H1 (cell line): ENCODE measurements at regions not wholly inside any gene's neighbourhood (a gene's known extent, or its start where the extent isn't known, plus 50 kb on each side); places are given as distances from the start of the nearest gene placed in this dataset.

Source experiments
- CTCF ChIA-PET: fragments of 300-600 bp; sonication (Branson Sonifier 250); formaldehyde crosslinking; loops from one replicate; lab custom pipeline; 2021; ENCODE audit not compliant: partially characterized antibody; lab: Charles Lee
- POLR2A ChIA-PET: fragments of 300-600 bp; sonication (Branson Sonifier 250); formaldehyde crosslinking; loops from one replicate; lab custom pipeline; 2021; ENCODE audit warnings: inconsistent platforms; ENCODE audit not compliant: partially characterized antibody; lab: Charles Lee
- DNase-seq, 2 experiments: peaks; one replicate each; pipeline versions ENCODE4 v3.0.0 to v3.0.0-alpha.2; 2010 to 2022; ENCODE audit warnings: low spot score in 2 of 2, low read depth in 1 of 2, mixed read lengths in 1 of 2
- FAIRE-seq: peaks from 2 replicates; lab custom pipeline; 2011; peaks lifted over from hg19 to GRCh38; lab: Jason Lieb, UNC
- H2AFZ ChIP-seq: 2 replicates; pipeline ENCODE4 v1.8.1; 2012; ENCODE audit warnings: low read length, inconsistent platforms
- H2AK5ac ChIP-seq: 2 replicates; pipeline ENCODE4 v1.6.1; 2013; ENCODE audit warnings: low read depth, low read length
- H2BK120ac ChIP-seq: replicated peaks from 2 replicates; pipeline ENCODE3; 2013; ENCODE audit warnings: low read depth, low read length, inconsistent platforms
- H2BK12ac ChIP-seq: 2 replicates; pipeline ENCODE4 v1.6.1; 2013; ENCODE audit warnings: low read depth, low read length
- H2BK15ac ChIP-seq: 2 replicates; pipeline ENCODE4 v1.6.1; 2013; ENCODE audit warnings: low read length
- H2BK20ac ChIP-seq: 2 replicates; pipeline ENCODE4 v1.6.1; 2013; ENCODE audit warnings: low read length
- H2BK5ac ChIP-seq: 2 replicates; pipeline ENCODE4 v1.6.1; 2013; ENCODE audit warnings: low read depth, low read length
- H3K14ac ChIP-seq: 2 replicates; pipeline ENCODE4 v1.6.1; 2013; ENCODE audit warnings: inconsistent platforms; ENCODE audit not compliant: insufficient read length
- H3K18ac ChIP-seq: 2 replicates; pipeline ENCODE4 v1.6.1; 2013; ENCODE audit warnings: low read length; ENCODE audit errors: extremely low read depth
- H3K23ac ChIP-seq: 2 replicates; pipeline ENCODE4 v1.6.1; 2013; ENCODE audit warnings: inconsistent platforms; ENCODE audit not compliant: insufficient read length
- H3K23me2 ChIP-seq: 2 replicates; pipeline ENCODE4 v1.6.1; 2013; ENCODE audit warnings: low read depth, low read length
- H3K27ac ChIP-seq: 2 replicates; pipeline ENCODE4 v1.6.1; 2011; ENCODE audit warnings: low read depth, low read length, inconsistent platforms
- H3K27me3 ChIP-seq, 4 experiments: replicated peaks in 1 of 4; 1 replicate in 1 of 4; 2 replicates in 3 of 4; pipeline versions ENCODE4 v1.6.1 to v1.8.1; 2011 to 2013; ENCODE audit warnings: low read length in 3 of 4, mild to moderate bottlenecking in 3 of 4, inconsistent platforms in 2 of 4, mixed read lengths in 2 of 4, moderate library complexity in 1 of 4; ENCODE audit not compliant: control insufficient read depth in 3 of 4, insufficient read depth in 3 of 4; ENCODE audit errors: extremely low read depth in 1 of 4
- H3K36me3 ChIP-seq, 4 experiments: 2 replicates each; pipeline versions ENCODE4 v1.6.1 to v1.8.1; 2011 to 2013; ENCODE audit warnings: mild to moderate bottlenecking in 4 of 4, low read length in 3 of 4, moderate library complexity in 2 of 4, control low read depth in 1 of 4, inconsistent platforms in 1 of 4; ENCODE audit not compliant: insufficient read depth in 4 of 4, control insufficient read depth in 2 of 4
- H3K4ac ChIP-seq: replicated peaks from 2 replicates; pipeline ENCODE3; 2013; ENCODE audit warnings: low read length, low read depth, mixed read lengths, inconsistent platforms; ENCODE audit not compliant: insufficient read length
- H3K4me1 ChIP-seq, 4 experiments: replicated peaks in 1 of 4; 1 replicate in 1 of 4; 2 replicates in 3 of 4; pipeline versions ENCODE4 v1.6.1 to v1.8.1; 2011 to 2013; ENCODE audit warnings: low read length in 3 of 4, inconsistent platforms in 2 of 4, mixed read lengths in 1 of 4; ENCODE audit not compliant: insufficient read depth in 4 of 4, control insufficient read depth in 3 of 4
- H3K4me2 ChIP-seq, 2 experiments: 2 replicates each; pipeline versions ENCODE4 v1.6.1 to v1.8.1; 2011 to 2013; ENCODE audit warnings: low read depth in 2 of 2, low read length in 2 of 2, control low read depth in 1 of 2, inconsistent platforms in 1 of 2, mild to moderate bottlenecking in 1 of 2; ENCODE audit not compliant: insufficient read depth in 1 of 2
- H3K4me3 ChIP-seq, 4 experiments: fragments of 200-600, 300-600 bp in 1 of 4; sonication (generic), shearing (Covaris generic), sonication (Bioruptor Twin) in 1 of 4; 2 replicates each; pipeline versions ENCODE4 v1.5.1 to v1.8.1; 2011 to 2016; ENCODE audit warnings: low read length in 4 of 4, low read depth in 3 of 4, control low read depth in 2 of 4, inconsistent platforms in 2 of 4, mild to moderate bottlenecking in 2 of 4, mixed read lengths in 1 of 4, moderate library complexity in 1 of 4; ENCODE audit not compliant: insufficient read depth in 2 of 4; ENCODE audit errors: extremely low read depth in 1 of 4
- H3K56ac ChIP-seq: replicated peaks from 2 replicates; pipeline ENCODE3; 2013; ENCODE audit warnings: low read depth, mild to moderate bottlenecking, mixed read lengths, low read length, inconsistent platforms; ENCODE audit not compliant: insufficient read length
- H3K79me1 ChIP-seq: 2 replicates; pipeline ENCODE4 v1.6.1; 2013; ENCODE audit warnings: low read depth, low read length, control low read depth
- H3K79me2 ChIP-seq, 2 experiments: 2 replicates each; pipeline versions ENCODE4 v1.6.1 to v1.8.1; 2012 to 2013; ENCODE audit warnings: low read length in 2 of 2, mild to moderate bottlenecking in 2 of 2, inconsistent platforms in 1 of 2; ENCODE audit not compliant: insufficient read depth in 2 of 2, control insufficient read depth in 1 of 2
- H3K9ac ChIP-seq, 4 experiments: replicated peaks in 1 of 4; 1 replicate in 1 of 4; 2 replicates in 3 of 4; pipeline versions ENCODE4 v1.6.1 to v1.8.1; 2011 to 2013; ENCODE audit warnings: low read depth in 3 of 4, low read length in 3 of 4, control low read depth in 2 of 4, mild to moderate bottlenecking in 2 of 4, moderate library complexity in 2 of 4, inconsistent platforms in 1 of 4; ENCODE audit errors: extremely low read depth in 1 of 4
- H3K9me3 ChIP-seq, 2 experiments: 2 replicates each; pipeline versions ENCODE4 v1.6.1 to v1.8.1; 2012 to 2013; ENCODE audit warnings: mild to moderate bottlenecking in 2 of 2, moderate library complexity in 2 of 2, control low read depth in 1 of 2, inconsistent platforms in 1 of 2, low read depth in 1 of 2, low read length in 1 of 2, mixed read lengths in 1 of 2; ENCODE audit not compliant: insufficient read depth in 2 of 2
- H4K20me1 ChIP-seq, 2 experiments: replicated peaks in 1 of 2; 2 replicates each; pipeline versions ENCODE3 to v1.8.1; 2011 to 2013; ENCODE audit warnings: inconsistent platforms in 2 of 2, low read length in 2 of 2, mild to moderate bottlenecking in 1 of 2; ENCODE audit not compliant: insufficient read depth in 2 of 2, control insufficient read depth in 1 of 2
- H4K5ac ChIP-seq: 2 replicates; pipeline ENCODE4 v1.6.1; 2013; ENCODE audit warnings: low read length, low read depth, mixed read lengths, inconsistent platforms; ENCODE audit not compliant: insufficient read length
- H4K8ac ChIP-seq: 2 replicates; pipeline ENCODE4 v1.8.0; 2013; ENCODE audit warnings: mild to moderate bottlenecking, moderate library complexity, low read length, inconsistent platforms; ENCODE audit not compliant: insufficient read depth; ENCODE audit errors: extremely low read depth
- H4K91ac ChIP-seq: replicated peaks from 2 replicates; pipeline ENCODE3; 2013; ENCODE audit warnings: low read length, mixed read lengths, inconsistent platforms; ENCODE audit not compliant: insufficient read length
- CTBP2 ChIP-seq: IDR thresholded peaks from 2 replicates; pipeline ENCODE4 v1.7.0; 2011; ENCODE audit warnings: borderline replicate concordance, mild to moderate bottlenecking, moderate library complexity, mixed read lengths, low read length; ENCODE audit not compliant: insufficient read depth, insufficient read length
- GABPA ChIP-seq: IDR thresholded peaks from 2 replicates; pipeline ENCODE4 v1.6.1; 2011; ENCODE audit warnings: mild to moderate bottlenecking, low read length, moderate library complexity, borderline replicate concordance; ENCODE audit not compliant: insufficient read depth
- HDAC2 ChIP-seq, 2 experiments: fragments of 300-600 bp in 1 of 2; sonication (generic) in 1 of 2; IDR thresholded peaks; 2 replicates each; pipeline ENCODE4 v1.6.1; 2011 to 2012; ENCODE audit warnings: low read depth in 2 of 2, low read length in 2 of 2, mild to moderate bottlenecking in 2 of 2, moderate library complexity in 2 of 2, borderline replicate concordance in 1 of 2, inconsistent platforms in 1 of 2
- HDAC6 ChIP-seq: IDR thresholded peaks from one replicate; pipeline ENCODE4 v1.7.1; 2012; ENCODE audit warnings: low read depth, mild to moderate bottlenecking, inconsistent platforms, low read length, moderate library complexity
- JUN ChIP-seq: IDR thresholded peaks from 2 replicates; pipeline ENCODE4 v1.6.1; 2011; ENCODE audit warnings: low read depth, mild to moderate bottlenecking, improper control_type of control experiment, low read length
- JUND ChIP-seq: IDR thresholded peaks from 2 replicates; pipeline ENCODE4 v1.6.1; 2011; ENCODE audit warnings: mild to moderate bottlenecking, improper control_type of control experiment, low read length
- NRF1 ChIP-seq: IDR thresholded peaks from 2 replicates; pipeline ENCODE4 v1.6.1; 2011; ENCODE audit warnings: mild to moderate bottlenecking, low read depth, low read length, improper control_type of control experiment
- PHF8 ChIP-seq: fragments of 200-600 bp; sonication (generic); conservative IDR thresholded peaks from 2 replicates; pipeline ENCODE4 v1.7.1; 2012; ENCODE audit warnings: low read depth, mild to moderate bottlenecking, inconsistent platforms, low read length, moderate library complexity
- POLR2A ChIP-seq, 2 experiments: IDR thresholded peaks; 1 replicate in 1 of 2; 2 replicates in 1 of 2; pipeline ENCODE4 v1.6.1; 2011; ENCODE audit warnings: low read depth in 2 of 2, low read length in 2 of 2, mild to moderate bottlenecking in 2 of 2; ENCODE audit errors: control extremely low read depth in 1 of 2
- POLR2AphosphoS5 ChIP-seq: IDR thresholded peaks from 2 replicates; pipeline ENCODE4 v1.6.1; 2011; ENCODE audit warnings: low read depth, low read length
- RFX5 ChIP-seq: IDR thresholded peaks from 2 replicates; pipeline ENCODE4 v1.6.1; 2011; ENCODE audit warnings: low read depth, low read length, improper control_type of control experiment, borderline replicate concordance
- RXRA ChIP-seq: IDR thresholded peaks from 2 replicates; pipeline ENCODE4 v1.6.1; 2011; ENCODE audit warnings: low read depth, mild to moderate bottlenecking, low read length, moderate library complexity; ENCODE audit not compliant: insufficient read depth
- SAP30 ChIP-seq: fragments of 300-600 bp; sonication (generic); IDR thresholded peaks from 2 replicates; pipeline ENCODE4 v1.7.1; 2012; ENCODE audit warnings: low read length, moderate library complexity, mild to moderate bottlenecking, inconsistent platforms; ENCODE audit not compliant: insufficient read depth, insufficient replicate concordance
- SP1 ChIP-seq: IDR thresholded peaks from 2 replicates; pipeline ENCODE4 v1.6.1; 2011; ENCODE audit warnings: low read depth, low read length
- TAF1 ChIP-seq: IDR thresholded peaks from 2 replicates; pipeline ENCODE4 v1.6.1; 2011; ENCODE audit warnings: mild to moderate bottlenecking, low read depth, low read length
- TCF12 ChIP-seq: IDR thresholded peaks from 2 replicates; pipeline ENCODE4 v1.6.1; 2011; ENCODE audit warnings: low read depth, mild to moderate bottlenecking, low read length

DNA sequence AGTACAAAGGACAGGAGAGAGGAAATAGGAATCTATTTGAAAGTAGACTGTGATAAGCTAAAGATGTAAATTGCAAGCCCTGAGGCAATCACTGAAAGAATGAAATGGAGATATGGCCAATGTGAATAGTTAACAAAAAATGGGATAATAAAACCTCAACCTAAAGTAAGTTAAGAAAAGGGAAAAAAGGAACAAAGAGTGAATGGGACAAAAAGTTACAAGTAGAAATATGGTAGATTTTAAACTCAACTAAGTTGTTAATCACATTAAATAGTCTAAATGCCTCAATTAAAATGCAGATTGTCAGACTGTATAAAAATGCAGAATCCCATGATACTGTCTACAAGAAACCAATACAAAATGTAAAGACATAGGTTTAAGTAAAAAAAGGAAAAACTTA, 165.2 kb upstream of the RBMS1 start:
- POLR2A ChIA-PET = no interaction called here

More for the DNA sequence above, 165.2 kb upstream of the RBMS1 start:
- Histone ChIP-seq H2BK5ac (no peak overlapping the region), H3K4me3 (no peak overlapping the region), H3K23me2 (no peaks in the 10 kb centered on the region), H2AFZ (no peak overlapping the region), H4K20me1 (no peaks in the 10 kb centered on the region), H3K36me3 (no peaks in the 10 kb centered on the region), H3K27me3 (no peaks in the 10 kb centered on the region), H3K18ac (no peak overlapping the region), H3K9ac (no peak overlapping the region), H3K23ac (no peak overlapping the region), H2BK120ac (no peak overlapping the region), H3K4me2 (no peak overlapping the region), H4K91ac (no peak overlapping the region), H2BK15ac (no peak overlapping the region), H3K4me1 (no peaks in the 10 kb centered on the region), H3K9me3 (no peaks in the 10 kb centered on the region), H3K79me2 (no peaks in the 10 kb centered on the region), H4K5ac (no peak overlapping the region), H2BK20ac (no peak overlapping the region), H4K8ac (no peak overlapping the region), H3K56ac (no peak overlapping the region), H3K79me1 (no peaks in the 10 kb centered on the region), H3K14ac (no peak overlapping the region), H2AK5ac (no peak overlapping the region), H3K4ac (no peak overlapping the region), H2BK12ac (no peak overlapping the region), H3K27ac (no peak overlapping the region)
- TF ChIP-seq PHF8 (no peak), TCF12 (no peak), RXRA (no peak), SP1 (no peak), HDAC2 (IDR thresholded peaks at IDR 0.05; ENCODE audit: borderline replicate concordance in 1 of 2, low read depth in 2 of 2, low read length in 2 of 2) (no peak), GABPA (no peak), HDAC6 (no peak), TAF1 (no peak), CTBP2 (no peak), SAP30 (no peak), JUN (no peak), RFX5 (no peak), JUND (no peak), POLR2AphosphoS5 (no peak), POLR2A (IDR thresholded peaks at IDR 0.05; ENCODE audit: control extremely low read depth in 1 of 2, low read depth in 2 of 2, low read length in 2 of 2) (no peak), NRF1 (no peak)
- FAIRE-seq = no peak
- CTCF ChIA-PET = no interaction called here
- no peak for DNase-seq
